Spinal cord (tissue), 9 donors: ENCODE measurements at regions not wholly inside any gene's neighbourhood (a gene's known extent, or its start where the extent isn't known, plus 50 kb on each side); places are given as distances from the start of the nearest gene placed in this dataset.
A peak's percentile ranks its signal among the peaks of the same experiment; 100 is the strongest.

Source experiments
- DNase-seq, 6 donors: peaks; one replicate each; pipeline versions ENCODE4 v3.0.0 to v3.0.0-alpha.2; 2013 to 2015; ENCODE audit warnings: low spot score in 6 of 6, low read depth in 4 of 6
- H3K27ac ChIP-seq: one replicate; pipeline ENCODE4 v1.5.1; 2013; ENCODE audit warnings: low read depth, low read length, control low read depth
- H3K27me3 ChIP-seq: one replicate; pipeline ENCODE4 v1.6.1; 2013; ENCODE audit warnings: low read length; ENCODE audit not compliant: control insufficient read depth, insufficient read depth
- H3K36me3 ChIP-seq: one replicate; pipeline ENCODE4 v1.6.1; 2013; ENCODE audit warnings: low read length; ENCODE audit not compliant: control insufficient read depth, insufficient read depth
- H3K4me1 ChIP-seq: one replicate; pipeline ENCODE4 v1.6.1; 2013; ENCODE audit warnings: low read length; ENCODE audit not compliant: control insufficient read depth, insufficient read depth
- H3K4me3 ChIP-seq: one replicate; pipeline ENCODE4 v1.5.1; 2013; ENCODE audit warnings: low read depth, low read length, control low read depth
- H3K9me3 ChIP-seq: one replicate; pipeline ENCODE4 v1.6.1; 2013; ENCODE audit warnings: low read length; ENCODE audit not compliant: control insufficient read depth, insufficient read depth
- WGBS: methylation state at CpG from one replicate; pipeline ENCODE4 v1.1.5; 2013; ENCODE audit warnings: missing lambda C conversion rate; ENCODE audit not compliant: insufficient coverage; 5-methylcytosine and 5-hydroxymethylcytosine counted together
- donor health status: healthy.

DNA sequence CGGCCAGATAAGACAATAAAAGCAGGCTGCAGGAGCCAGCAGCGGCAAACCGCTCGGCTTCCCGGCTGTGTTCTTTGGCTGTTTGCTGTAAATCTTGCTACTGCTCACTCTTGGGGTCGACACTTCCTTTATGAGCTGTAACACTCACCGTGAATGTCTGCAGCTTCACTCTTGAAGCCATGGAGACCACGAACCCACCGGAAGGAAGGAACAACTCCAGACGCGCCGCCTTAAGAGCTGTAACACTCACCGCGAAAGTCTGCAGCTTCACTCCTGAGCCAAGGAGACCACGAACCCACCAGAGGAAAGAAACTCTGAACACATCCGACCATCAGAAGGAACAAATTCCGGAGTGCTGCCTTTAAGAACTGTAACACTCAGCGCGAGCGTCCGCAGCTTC, 451.7 kb downstream of the AGTPBP1 start:
- Histone ChIP-seq H3K4me3 (no peak overlapping the region), H3K4me1 (no peaks in the 10 kb centered on the region), H3K36me3 (no peaks in the 10 kb centered on the region), H3K27ac (no peak overlapping the region), H3K27me3 (no peaks in the 10 kb centered on the region), H3K9me3 (no peaks in the 10 kb centered on the region)
- 46% methylated on average over 20 of the region's 21 CpGs for WGBS
- DNase-seq = no peak

DNA sequence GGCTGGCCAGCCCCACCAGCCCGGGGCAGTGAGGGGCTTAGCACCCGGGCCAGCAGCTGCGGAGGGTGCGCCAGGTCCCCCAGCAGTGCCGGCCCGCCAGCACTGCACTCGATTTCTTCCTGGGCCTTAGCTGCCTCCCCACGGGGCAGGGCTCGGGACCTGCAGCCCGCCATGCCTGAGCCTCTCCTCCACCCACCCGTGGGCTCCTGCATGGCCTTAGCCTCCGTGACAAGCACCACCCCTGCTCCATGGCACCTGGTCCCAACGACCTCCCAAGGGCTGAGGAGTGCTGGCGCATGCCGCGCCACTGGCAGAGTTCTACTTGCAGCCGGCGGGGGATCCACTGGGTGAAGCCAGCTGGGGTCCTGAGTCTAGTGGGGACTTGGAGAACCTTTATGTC, 452.6 kb downstream of the AGTPBP1 start:
- Histone ChIP-seq H3K27ac (no peak overlapping the region), H3K4me1 (no peaks in the 10 kb centered on the region), H3K9me3 (no peaks in the 10 kb centered on the region), H3K36me3 (no peaks in the 10 kb centered on the region), H3K27me3 (no peaks in the 10 kb centered on the region), H3K4me3 (no peak overlapping the region)
- no peak for DNase-seq
- WGBS = 99% methylated on average over 11 of the region's 18 CpGs

DNA sequence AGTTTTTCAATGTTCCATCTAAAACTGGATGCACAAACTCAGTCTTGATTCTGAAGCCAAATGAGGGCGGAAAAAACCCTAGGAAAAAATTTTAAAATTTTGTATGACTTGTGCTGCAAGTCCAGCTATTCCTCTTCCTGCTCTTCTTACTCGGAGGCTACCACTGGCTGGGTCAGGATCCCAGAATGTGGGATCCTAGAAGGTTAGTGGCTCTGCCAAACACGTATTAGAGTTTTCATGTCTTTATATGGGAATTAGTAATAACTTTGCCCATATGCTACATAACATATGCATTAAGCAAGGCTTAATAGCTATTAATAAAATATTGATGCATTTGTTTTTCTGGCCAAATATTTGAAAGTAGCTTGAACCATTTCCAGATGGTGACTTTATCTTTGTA, 458.3 kb downstream of the AGTPBP1 start:
- H3K9me3 ChIP-seq = no peaks in the 10 kb centered on the region
- DNase-seq = no peak
- no peaks in the 10 kb centered on the region for H3K4me1 ChIP-seq
- H3K4me3 ChIP-seq = no peak overlapping the region
- WGBS = 80% methylated on average over 1 of the region's 3 CpGs
- no peaks in the 10 kb centered on the region for H3K27me3 ChIP-seq
- no peak overlapping the region for H3K27ac ChIP-seq
- H3K36me3 ChIP-seq = no peaks in the 10 kb centered on the region

DNA sequence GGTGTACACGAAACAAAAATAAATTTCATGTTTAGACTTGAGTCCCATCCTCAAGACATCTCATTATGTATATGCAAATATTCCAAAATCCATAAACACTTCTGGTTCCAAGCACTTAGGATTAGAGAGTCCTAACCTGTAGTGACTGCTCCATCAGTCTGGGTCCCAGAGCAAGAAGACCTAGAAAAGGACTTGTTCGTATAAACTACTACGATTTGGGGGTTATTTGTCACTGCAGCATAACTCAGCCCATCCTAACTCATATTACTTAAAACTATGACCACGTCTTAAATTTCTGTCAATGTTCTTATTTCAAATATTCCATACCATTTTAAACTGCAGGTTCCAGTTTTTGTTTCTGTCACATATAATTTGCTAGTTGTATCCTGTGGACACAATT, 463.0 kb downstream of the AGTPBP1 start:
- no peak for DNase-seq
- Histone ChIP-seq H3K36me3 (no peaks in the 10 kb centered on the region), H3K4me3 (no peak overlapping the region), H3K9me3 (no peaks in the 10 kb centered on the region), H3K27me3 (no peaks in the 10 kb centered on the region), H3K27ac (no peak overlapping the region), H3K4me1 (no peaks in the 10 kb centered on the region)
- no CpG with 5 or more reads among the region's 4 CpGs for WGBS

DNA sequence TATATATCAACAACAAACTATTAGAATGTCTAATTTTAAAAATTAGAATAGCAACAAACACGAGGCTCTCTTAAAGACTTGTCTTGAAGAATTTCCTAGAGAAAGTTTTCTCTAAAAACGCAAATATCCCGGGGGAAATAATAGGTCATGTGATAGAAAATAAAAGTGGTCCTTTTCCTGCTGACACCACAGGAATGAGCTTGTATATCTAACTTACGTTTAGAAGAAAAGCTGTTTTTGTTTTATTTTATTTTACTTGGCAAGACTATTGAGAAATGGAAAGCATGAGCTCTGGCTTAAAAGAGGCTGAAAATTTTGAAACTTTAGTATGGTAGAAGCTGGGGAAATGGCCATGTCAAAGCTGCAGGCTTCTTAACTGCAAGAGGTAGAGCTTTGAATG, 465.0 kb downstream of the AGTPBP1 start:
- no peaks in the 10 kb centered on the region for H3K9me3 ChIP-seq
- H3K27ac ChIP-seq = peak overlapping the region; percentile 45
- no peaks in the 10 kb centered on the region for H3K36me3 ChIP-seq
- no peaks in the 10 kb centered on the region for H3K27me3 ChIP-seq
- 80% methylated on average over 1 of the region's 4 CpGs for WGBS
- DNase-seq = peak in 1 of 6 donors; percentile 62
- no peak overlapping the region for H3K4me3 ChIP-seq
- H3K4me1 ChIP-seq = no peaks in the 10 kb centered on the region

DNA sequence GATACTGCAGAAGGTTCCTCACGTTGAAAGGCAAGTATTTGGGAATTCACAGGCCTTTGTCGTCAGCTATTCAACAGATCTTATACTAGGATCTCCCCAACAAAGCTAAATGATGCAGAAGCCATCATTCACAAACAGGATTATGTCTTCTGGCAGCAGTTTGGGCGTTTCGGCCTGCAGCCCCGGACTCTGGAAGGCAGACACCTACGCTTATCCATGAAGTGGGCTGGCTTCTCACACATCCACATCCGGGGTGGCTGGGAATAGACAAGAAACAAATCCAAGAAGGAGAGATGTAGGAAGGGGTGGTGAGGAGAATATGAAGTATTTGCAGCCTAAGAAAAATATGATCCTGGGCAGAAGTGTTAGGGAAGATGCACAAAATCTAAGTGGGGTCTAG, 471.9 kb downstream of the AGTPBP1 start:
- H3K27me3 ChIP-seq = no peaks in the 10 kb centered on the region
- no peak overlapping the region for H3K4me3 ChIP-seq
- no peaks in the 10 kb centered on the region for H3K9me3 ChIP-seq
- 80% methylated on average over 6 of the region's 7 CpGs for WGBS
- H3K36me3 ChIP-seq = no peaks in the 10 kb centered on the region
- no peak for DNase-seq
- H3K4me1 ChIP-seq = peaks cover 5% of the 10 kb centered on the region
- no peak overlapping the region for H3K27ac ChIP-seq

DNA sequence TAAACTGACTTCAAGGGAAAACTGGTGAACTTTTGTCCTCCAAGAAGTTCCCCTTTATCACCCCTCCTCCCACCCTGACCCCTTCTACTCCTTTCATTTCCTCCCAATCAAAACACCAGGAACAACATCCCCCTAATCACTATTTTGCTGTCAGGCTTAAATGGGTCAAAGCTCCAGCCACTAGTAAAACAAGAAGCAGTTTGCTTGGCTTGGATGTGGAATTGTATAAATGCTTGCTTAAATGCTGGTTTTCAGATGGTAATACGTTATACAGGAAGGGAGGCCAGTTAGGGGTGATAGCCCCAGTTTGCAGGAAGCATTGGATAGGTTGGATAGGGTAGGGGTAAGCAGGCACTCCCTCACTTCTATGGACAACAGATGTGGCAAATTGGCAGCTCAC, 473.6 kb downstream of the AGTPBP1 start:
- peaks cover 5% of the 10 kb centered on the region for H3K4me1 ChIP-seq
- H3K27ac ChIP-seq = peak overlapping the region; percentile 54
- no peak overlapping the region for H3K4me3 ChIP-seq
- no peaks in the 10 kb centered on the region for H3K27me3 ChIP-seq
- peak in 1 of 6 donors; percentile 65 for DNase-seq
- 60% methylated on average over 1 of the region's 1 CpG for WGBS
- no peaks in the 10 kb centered on the region for H3K9me3 ChIP-seq
- no peaks in the 10 kb centered on the region for H3K36me3 ChIP-seq

DNA sequence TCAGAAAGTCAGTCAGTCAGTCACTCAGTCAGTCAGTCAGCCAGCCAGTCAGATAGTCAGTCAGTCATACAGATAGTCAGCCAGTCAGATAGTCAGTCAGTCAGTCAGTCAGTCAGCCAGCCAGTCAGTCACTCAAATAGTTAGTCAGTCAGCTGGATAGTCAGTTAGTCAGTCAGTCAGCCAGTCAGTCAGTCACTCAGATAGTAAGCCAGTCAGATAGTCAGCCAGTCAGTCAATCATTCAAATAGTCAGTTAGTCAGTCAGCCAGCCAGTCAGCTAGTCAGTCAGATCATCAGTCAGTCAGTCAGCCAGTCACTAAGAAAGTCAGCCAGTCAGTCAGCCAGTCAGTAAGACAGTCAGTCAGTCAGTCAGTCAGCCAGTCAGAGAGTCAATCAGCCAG, 477.1 kb downstream of the AGTPBP1 start:
- Histone ChIP-seq H3K4me1 (peaks cover 5% of the 10 kb centered on the region), H3K36me3 (no peaks in the 10 kb centered on the region), H3K4me3 (no peak overlapping the region), H3K9me3 (no peaks in the 10 kb centered on the region), H3K27ac (no peak overlapping the region), H3K27me3 (no peaks in the 10 kb centered on the region)
- DNase-seq = no peak

DNA sequence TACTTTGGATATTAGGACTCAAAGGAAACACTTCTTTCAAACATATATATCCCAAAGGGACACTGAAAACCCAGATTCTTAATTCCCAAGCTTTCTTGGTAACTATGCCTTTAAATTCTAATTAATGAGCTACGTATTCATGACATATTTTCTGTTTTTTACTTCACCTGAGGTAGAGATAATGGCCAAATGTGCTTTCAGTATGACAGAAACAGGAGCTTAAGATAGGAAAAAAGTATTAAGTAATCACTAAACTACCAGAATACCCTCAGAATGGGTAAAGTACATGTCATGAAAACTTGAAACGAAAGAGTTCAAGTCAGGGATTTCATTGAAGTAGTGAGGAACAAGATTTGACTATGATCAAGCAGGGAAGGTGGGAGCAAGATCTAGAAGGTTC, 478.5 kb downstream of the AGTPBP1 start:
- no peak for DNase-seq
- Histone ChIP-seq H3K36me3 (no peaks in the 10 kb centered on the region), H3K4me1 (peaks cover 12% of the 10 kb centered on the region), H3K27ac (no peak overlapping the region), H3K4me3 (no peak overlapping the region), H3K9me3 (no peaks in the 10 kb centered on the region), H3K27me3 (no peaks in the 10 kb centered on the region)
- no CpG with 5 or more reads among the region's 2 CpGs for WGBS

DNA sequence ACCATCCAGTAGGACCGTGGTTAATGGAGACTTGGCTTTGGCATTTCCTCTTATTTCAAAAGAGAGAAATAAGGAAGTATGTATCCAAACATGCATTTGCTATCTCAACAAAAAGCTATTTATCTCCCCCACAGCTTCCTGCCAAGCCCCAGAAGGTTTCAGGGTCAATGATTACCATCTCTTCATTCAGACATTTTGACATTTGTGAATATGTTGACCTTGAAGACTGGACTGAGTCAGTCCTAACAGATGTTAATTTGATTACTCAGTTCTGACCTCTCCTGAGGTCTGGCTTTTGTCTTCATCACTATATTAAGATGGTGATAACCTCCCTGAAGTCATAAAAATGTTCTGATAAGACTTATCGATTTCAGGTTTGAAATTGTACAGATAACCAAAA, 479.4 kb downstream of the AGTPBP1 start:
- no peaks in the 10 kb centered on the region for H3K36me3 ChIP-seq
- no CpG with 5 or more reads among the region's 2 CpGs for WGBS
- no peak for DNase-seq
- no peaks in the 10 kb centered on the region for H3K27me3 ChIP-seq
- no peak overlapping the region for H3K27ac ChIP-seq
- no peak overlapping the region for H3K4me3 ChIP-seq
- H3K4me1 ChIP-seq = peaks cover 10% of the 10 kb centered on the region
- H3K9me3 ChIP-seq = no peaks in the 10 kb centered on the region
